Kidney epithelial cell (primary cell): ENCODE measurements at regions not wholly inside any gene's neighbourhood (a gene's known extent, or its start where the extent isn't known, plus 50 kb on each side); places are given as distances from the start of the nearest gene placed in this dataset.

ENCODE experiments used
- DNase-seq: peaks from one replicate; pipeline ENCODE4 v3.0.0-alpha.2; 2010; ENCODE audit warnings: low read depth
- H3K27me3 ChIP-seq: 2 replicates; pipeline ENCODE4 v1.6.0; 2011; ENCODE audit warnings: low read length; ENCODE audit not compliant: control insufficient read depth, insufficient read depth
- H3K36me3 ChIP-seq: 2 replicates; pipeline ENCODE4 v1.5.1; 2011; ENCODE audit warnings: low read length; ENCODE audit not compliant: control insufficient read depth, insufficient read depth
- H3K4me3 ChIP-seq: 2 replicates; pipeline ENCODE4 v1.5.1; 2011; ENCODE audit warnings: low read depth, mild to moderate bottlenecking, control low read depth, low read length
- CTCF ChIP-seq: IDR thresholded peaks from 2 replicates; pipeline ENCODE4 v1.5.1; 2011; ENCODE audit warnings: mild to moderate bottlenecking, moderate library complexity, low read length, control low read depth, inconsistent platforms; ENCODE audit not compliant: insufficient read depth, poor library complexity, severe bottlenecking

GRCh38 chr7:80373429-80374032 is 138.3 kb downstream of the GNAT3 start:
- no peak for DNase-seq
- TF ChIP-seq CTCF: no peak
- Histone ChIP-seq H3K27me3 (no peaks in the 10 kb centered on the region), H3K36me3 (no peaks in the 10 kb centered on the region), H3K4me3 (no peak overlapping the region)

GRCh38 chr7:80372415-80372814 is 139.4 kb downstream of the GNAT3 start:
- DNase-seq: no peak
- no peak overlapping the region for H3K4me3 ChIP-seq
- H3K36me3 ChIP-seq: no peaks in the 10 kb centered on the region
- H3K27me3 ChIP-seq: no peaks in the 10 kb centered on the region
- no peak for TF ChIP-seq CTCF

GRCh38 chr7:80370587-80370986 is 141.3 kb downstream of the GNAT3 start:
- Histone ChIP-seq H3K36me3 (no peaks in the 10 kb centered on the region), H3K4me3 (no peak overlapping the region), H3K27me3 (no peaks in the 10 kb centered on the region)
- no peak for TF ChIP-seq CTCF
- DNase-seq: no peak

DNA sequence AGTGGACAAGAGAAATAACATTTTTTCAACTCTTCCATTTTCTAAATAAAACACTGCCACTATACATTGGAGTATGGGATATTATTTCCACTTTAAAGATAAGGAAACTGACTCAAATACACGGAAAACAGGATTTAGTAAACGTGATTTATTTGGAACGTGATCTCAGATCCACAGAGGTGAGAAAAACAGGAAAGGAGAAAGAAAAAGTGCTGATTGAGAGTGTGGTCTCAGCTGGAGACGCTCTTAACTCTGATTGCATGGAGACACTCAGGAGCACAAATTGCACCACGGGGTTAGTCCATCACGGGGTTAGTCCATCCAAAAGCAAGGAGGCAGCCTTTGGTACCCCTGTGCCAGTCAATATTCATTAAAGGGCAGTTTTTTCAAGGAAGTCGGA is 142.5 kb downstream of the GNAT3 start:
- no peaks in the 10 kb centered on the region for H3K27me3 ChIP-seq
- no peaks in the 10 kb centered on the region for H3K36me3 ChIP-seq
- DNase-seq: no peak
- no peak overlapping the region for H3K4me3 ChIP-seq
- no peak for TF ChIP-seq CTCF

DNA sequence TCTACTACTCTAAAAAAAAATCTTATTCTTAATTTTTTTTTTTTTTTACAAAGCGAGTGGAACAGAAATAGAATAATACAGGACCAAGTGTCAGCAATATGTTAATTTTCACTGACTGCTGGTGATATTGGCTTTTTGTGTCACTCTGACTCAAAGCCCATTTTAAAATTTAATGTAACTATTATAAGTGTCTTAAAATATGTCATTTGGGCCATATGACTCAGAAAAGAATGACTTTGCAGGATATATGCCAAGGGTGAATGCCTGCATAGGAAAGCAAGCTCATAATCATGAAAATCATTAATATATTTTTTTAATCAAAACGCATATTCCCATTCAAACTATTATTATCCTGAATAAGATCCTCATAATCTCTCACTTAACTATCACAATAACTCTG is 149.2 kb downstream of the GNAT3 start:
- DNase-seq: no peak
- H3K36me3 ChIP-seq: no peaks in the 10 kb centered on the region

More for the DNA sequence above, 149.2 kb downstream of the GNAT3 start:
- TF ChIP-seq CTCF: no peak
- no peak overlapping the region for H3K4me3 ChIP-seq
- H3K27me3 ChIP-seq: no peaks in the 10 kb centered on the region
